Central memory CD8-positive, alpha-beta T cell (primary cell): ENCODE measurements at regions not wholly inside any gene's neighbourhood (a gene's known extent, or its start where the extent isn't known, plus 50 kb on each side); places are given as distances from the start of the nearest gene placed in this dataset.

Source experiments
- ATAC-seq: fragments of 150-1000 bp; cut with Tn5 transposase; replicated peaks from 2 replicates; pipeline ENCODE4 v1.10.0; 2022; ENCODE audit warnings: mild to moderate bottlenecking, moderate FRiP score, moderate number of reproducible peaks; ENCODE audit not compliant: poor library complexity, severe bottlenecking; ENCODE audit errors: extremely low read depth
- DNase-seq, 2 donors: peaks; one replicate each; pipeline ENCODE4 v3.0.0; 2021; ENCODE audit warnings: low spot score in 2 of 2
- H3K27ac Mint-ChIP-seq: one replicate; pipeline ENCODE4 v1.8.0; 2022; ENCODE audit warnings: low read depth, mild to moderate bottlenecking, moderate library complexity, mixed read lengths
- H3K27me3 Mint-ChIP-seq: one replicate; pipeline ENCODE4 v1.8.0; 2022; ENCODE audit warnings: mixed read lengths
- H3K36me3 Mint-ChIP-seq: one replicate; pipeline ENCODE4 v1.8.0; 2022; ENCODE audit warnings: mild to moderate bottlenecking, moderate library complexity, mixed read lengths; ENCODE audit not compliant: insufficient read depth
- H3K4me1 Mint-ChIP-seq: one replicate; pipeline ENCODE4 v1.8.0; 2022; ENCODE audit warnings: mixed read lengths
- H3K4me3 Mint-ChIP-seq: one replicate; pipeline ENCODE4 v1.8.0; 2022; ENCODE audit warnings: mild to moderate bottlenecking, moderate library complexity, mixed read lengths
- H3K9me3 Mint-ChIP-seq: one replicate; pipeline ENCODE4 v1.8.0; 2022; ENCODE audit warnings: mixed read lengths

GRCh38 chr1:212203630-212204029, 81.6 kb upstream of the PPP2R5A start:
- DNase-seq (no peak), ATAC-seq (no peak)
- H3K27me3 Mint-ChIP-seq, result no peaks in the 10 kb centered on the region
- no peaks in the 10 kb centered on the region for H3K36me3 Mint-ChIP-seq
- H3K4me3 Mint-ChIP-seq, result no peak overlapping the region
- no peaks in the 10 kb centered on the region for H3K9me3 Mint-ChIP-seq
- H3K4me1 Mint-ChIP-seq, result no peaks in the 10 kb centered on the region
- no peak overlapping the region for H3K27ac Mint-ChIP-seq

GRCh38 chr1:212205006-212205405, 80.2 kb upstream of the PPP2R5A start:
- Mint-ChIP-seq H3K27ac (no peak overlapping the region), H3K36me3 (peaks cover 2% of the 10 kb centered on the region), H3K27me3 (no peaks in the 10 kb centered on the region), H3K9me3 (no peaks in the 10 kb centered on the region), H3K4me3 (no peak overlapping the region), H3K4me1 (no peaks in the 10 kb centered on the region)
- ATAC-seq (no peak), DNase-seq (no peak)

- Mint-ChIP-seq H3K36me3 (peaks cover 2% of the 10 kb centered on the region), H3K27ac (no peak overlapping the region), H3K4me3 (no peak overlapping the region), H3K9me3 (no peaks in the 10 kb centered on the region), H3K4me1 (no peaks in the 10 kb centered on the region), H3K27me3 (no peaks in the 10 kb centered on the region)
- ATAC-seq (no peak), DNase-seq (no peak)
Measured at GRCh38 chr1:212205843-212206242, 79.4 kb upstream of the PPP2R5A start.

- Mint-ChIP-seq H3K4me3 (no peak overlapping the region), H3K9me3 (no peaks in the 10 kb centered on the region), H3K27ac (no peak overlapping the region), H3K4me1 (no peaks in the 10 kb centered on the region), H3K27me3 (no peaks in the 10 kb centered on the region), H3K36me3 (peaks cover 2% of the 10 kb centered on the region)
- DNase-seq (no peak), ATAC-seq (no peak)
Measured at GRCh38 chr1:212207118-212207517, 78.1 kb upstream of the PPP2R5A start.

- Mint-ChIP-seq H3K9me3 (no peaks in the 10 kb centered on the region), H3K36me3 (peaks cover 2% of the 10 kb centered on the region), H3K27ac (no peak overlapping the region), H3K27me3 (no peaks in the 10 kb centered on the region), H3K4me3 (no peak overlapping the region), H3K4me1 (no peaks in the 10 kb centered on the region)
- no peak for DNase-seq
- no peak for ATAC-seq
Measured at GRCh38 chr1:212207822-212208520, 77.2 kb upstream of the PPP2R5A start.

GRCh38 chr1:212208978-212209644, 76.1 kb upstream of the PPP2R5A start:
- no peak overlapping the region for H3K27ac Mint-ChIP-seq
- H3K4me3 Mint-ChIP-seq, result no peak overlapping the region
- H3K27me3 Mint-ChIP-seq, result no peaks in the 10 kb centered on the region
- DNase-seq (no peak), ATAC-seq (no peak)
- no peaks in the 10 kb centered on the region for H3K4me1 Mint-ChIP-seq
- H3K9me3 Mint-ChIP-seq, result no peaks in the 10 kb centered on the region
- peaks cover 2% of the 10 kb centered on the region for H3K36me3 Mint-ChIP-seq

- H3K27ac Mint-ChIP-seq, result no peak overlapping the region
- no peaks in the 10 kb centered on the region for H3K9me3 Mint-ChIP-seq
- DNase-seq (no peak), ATAC-seq (no peak)
- no peaks in the 10 kb centered on the region for H3K4me1 Mint-ChIP-seq
- H3K4me3 Mint-ChIP-seq, result no peak overlapping the region
- peaks cover 2% of the 10 kb centered on the region for H3K36me3 Mint-ChIP-seq
- H3K27me3 Mint-ChIP-seq, result no peaks in the 10 kb centered on the region
Measured at GRCh38 chr1:212211371-212211770, 73.8 kb upstream of the PPP2R5A start.

- DNase-seq (no peak), ATAC-seq (no peak)
- H3K27me3 Mint-ChIP-seq, result no peaks in the 10 kb centered on the region
- no peaks in the 10 kb centered on the region for H3K4me1 Mint-ChIP-seq
- no peak overlapping the region for H3K27ac Mint-ChIP-seq
- peaks cover 2% of the 10 kb centered on the region for H3K36me3 Mint-ChIP-seq
- H3K9me3 Mint-ChIP-seq, result no peaks in the 10 kb centered on the region
- no peak overlapping the region for H3K4me3 Mint-ChIP-seq
Measured at GRCh38 chr1:212212343-212212742, 72.9 kb upstream of the PPP2R5A start.

GRCh38 chr1:212212906-212213305, 72.3 kb upstream of the PPP2R5A start:
- H3K9me3 Mint-ChIP-seq, result no peaks in the 10 kb centered on the region
- peaks cover 2% of the 10 kb centered on the region for H3K36me3 Mint-ChIP-seq
- ATAC-seq, result no peak
- H3K27me3 Mint-ChIP-seq, result no peaks in the 10 kb centered on the region
- H3K4me3 Mint-ChIP-seq, result no peak overlapping the region
- H3K27ac Mint-ChIP-seq, result no peak overlapping the region
- DNase-seq, result no peak
- H3K4me1 Mint-ChIP-seq, result no peaks in the 10 kb centered on the region

GRCh38 chr1:212213784-212214183, 71.4 kb upstream of the PPP2R5A start:
- no peak for DNase-seq
- H3K27ac Mint-ChIP-seq, result no peak overlapping the region
- ATAC-seq, result no peak
- H3K36me3 Mint-ChIP-seq, result peaks cover 2% of the 10 kb centered on the region
- H3K27me3 Mint-ChIP-seq, result no peaks in the 10 kb centered on the region
- H3K4me1 Mint-ChIP-seq, result no peaks in the 10 kb centered on the region
- no peak overlapping the region for H3K4me3 Mint-ChIP-seq
- H3K9me3 Mint-ChIP-seq, result no peaks in the 10 kb centered on the region

GRCh38 chr1:212214325-212214724, 70.9 kb upstream of the PPP2R5A start:
- DNase-seq (no peak), ATAC-seq (no peak)
- H3K4me3 Mint-ChIP-seq, result no peak overlapping the region
- H3K4me1 Mint-ChIP-seq, result no peaks in the 10 kb centered on the region
- no peaks in the 10 kb centered on the region for H3K36me3 Mint-ChIP-seq
- no peaks in the 10 kb centered on the region for H3K9me3 Mint-ChIP-seq
- no peak overlapping the region for H3K27ac Mint-ChIP-seq
- no peaks in the 10 kb centered on the region for H3K27me3 Mint-ChIP-seq

GRCh38 chr1:212215910-212216309, 69.3 kb upstream of the PPP2R5A start:
- no peak for ATAC-seq
- Mint-ChIP-seq H3K4me1 (no peaks in the 10 kb centered on the region), H3K4me3 (no peak overlapping the region)

GRCh38 chr1:212217633-212218032, 67.6 kb upstream of the PPP2R5A start:
- H3K27me3 Mint-ChIP-seq, result no peaks in the 10 kb centered on the region
- no peaks in the 10 kb centered on the region for H3K36me3 Mint-ChIP-seq
- no peaks in the 10 kb centered on the region for H3K4me1 Mint-ChIP-seq
- H3K27ac Mint-ChIP-seq, result no peak overlapping the region
- DNase-seq (no peak), ATAC-seq (no peak)
- H3K9me3 Mint-ChIP-seq, result no peaks in the 10 kb centered on the region
- no peak overlapping the region for H3K4me3 Mint-ChIP-seq

More at GRCh38 chr1:212215910-212216309, 69.3 kb upstream of the PPP2R5A start:
- Mint-ChIP-seq H3K9me3 (no peaks in the 10 kb centered on the region), H3K27me3 (no peaks in the 10 kb centered on the region), H3K27ac (no peak overlapping the region), H3K36me3 (no peaks in the 10 kb centered on the region)
- no peak for DNase-seq
